ENCODE measurements at regions not wholly inside any gene's neighbourhood (a gene's known extent, or its start where the extent isn't known, plus 50 kb on each side); places are given as distances from the start of the nearest gene placed in this dataset.
"Not testable (repeated sequence)": the region's sequence is repeated elsewhere in the genome, so short reads cannot be mapped to it uniquely, and the experiment has no call there.

GRCh38 chr6:65997539-65997938, 290.5 kb upstream of the EYS start:
- H3K27ac ChIP-seq (ENCODE audit: low read length) = no peak overlapping the region
- H3K9me3 ChIP-seq (ENCODE audit: control insufficient read depth, low read depth, low read length) = no peaks in the 10 kb centered on the region
- H3K9ac ChIP-seq (ENCODE audit: low read length) = no peak overlapping the region

GRCh38 chr6:65996096-65996495, 289.1 kb upstream of the EYS start:
- Histone ChIP-seq H3K9ac (ENCODE audit: low read length) (no peak overlapping the region), H3K27ac (ENCODE audit: low read length) (no peak overlapping the region), H3K9me3 (ENCODE audit: control insufficient read depth, low read depth, low read length) (no peaks in the 10 kb centered on the region), H3K27me3 (ENCODE audit: control insufficient read depth, insufficient read depth, low read length) (no peaks in the 10 kb centered on the region), H3K36me3 (ENCODE audit: control insufficient read depth, low read depth, low read length) (no peaks in the 10 kb centered on the region), H3K4me3 (ENCODE audit: low read length) (no peak overlapping the region), H3K4me1 (ENCODE audit: control insufficient read depth, low read depth, low read length) (no peaks in the 10 kb centered on the region)

More at GRCh38 chr6:65997539-65997938, 290.5 kb upstream of the EYS start:
- no peaks in the 10 kb centered on the region for H3K36me3 ChIP-seq (ENCODE audit: control insufficient read depth, low read depth, low read length)
- H3K4me3 ChIP-seq (ENCODE audit: low read length) = no peak overlapping the region
- no peaks in the 10 kb centered on the region for H3K27me3 ChIP-seq (ENCODE audit: control insufficient read depth, insufficient read depth, low read length)
- no peaks in the 10 kb centered on the region for H3K4me1 ChIP-seq (ENCODE audit: control insufficient read depth, low read depth, low read length)

- H3K27ac ChIP-seq (ENCODE audit: low read length) = no peak overlapping the region
These were observed 282.6 kb upstream of the EYS start for GRCh38 chr6:65989676-65990075.

DNA sequence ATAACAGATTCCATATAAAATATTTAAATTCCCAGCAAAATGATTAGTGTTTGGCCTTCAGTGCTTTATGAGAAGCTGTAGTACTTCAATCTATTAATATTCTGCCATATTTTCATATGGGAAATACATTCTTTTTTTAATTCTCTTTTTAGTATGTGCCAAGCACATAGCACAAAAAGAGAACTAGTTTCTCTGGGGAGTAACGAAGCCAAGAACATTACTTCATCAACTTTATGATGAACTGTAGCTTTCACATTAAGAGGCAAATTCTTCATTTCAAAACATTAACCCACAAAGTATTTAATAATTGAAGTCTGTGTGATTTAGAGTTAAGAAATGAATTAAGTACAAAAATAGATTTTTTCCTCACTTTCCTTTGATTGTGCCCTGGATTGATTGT, 281.0 kb upstream of the EYS start:
- H3K36me3 ChIP-seq (ENCODE audit: control insufficient read depth, low read depth, low read length) = no peaks in the 10 kb centered on the region
- no peak overlapping the region for H3K9ac ChIP-seq (ENCODE audit: low read length)
- no peaks in the 10 kb centered on the region for H3K9me3 ChIP-seq (ENCODE audit: control insufficient read depth, low read depth, low read length)
- no peak overlapping the region for H3K4me3 ChIP-seq (ENCODE audit: low read length)
- H3K4me1 ChIP-seq (ENCODE audit: control insufficient read depth, low read depth, low read length) = no peaks in the 10 kb centered on the region
- no peaks in the 10 kb centered on the region for H3K27me3 ChIP-seq (ENCODE audit: control insufficient read depth, insufficient read depth, low read length)
- H3K27ac ChIP-seq (ENCODE audit: low read length) = no peak overlapping the region

More at GRCh38 chr6:65989676-65990075, 282.6 kb upstream of the EYS start:
- no peaks in the 10 kb centered on the region for H3K36me3 ChIP-seq (ENCODE audit: control insufficient read depth, low read depth, low read length)
- H3K9ac ChIP-seq (ENCODE audit: low read length) = no peak overlapping the region
- H3K27me3 ChIP-seq (ENCODE audit: control insufficient read depth, insufficient read depth, low read length) = no peaks in the 10 kb centered on the region
- no peak overlapping the region for H3K4me3 ChIP-seq (ENCODE audit: low read length)
- H3K9me3 ChIP-seq (ENCODE audit: control insufficient read depth, low read depth, low read length) = no peaks in the 10 kb centered on the region
- H3K4me1 ChIP-seq (ENCODE audit: control insufficient read depth, low read depth, low read length) = no peaks in the 10 kb centered on the region

- H3K27me3 ChIP-seq (ENCODE audit: control insufficient read depth, insufficient read depth, low read length) = no peaks in the 10 kb centered on the region
- no peak overlapping the region for H3K4me3 ChIP-seq (ENCODE audit: low read length)
- H3K4me1 ChIP-seq (ENCODE audit: control insufficient read depth, low read depth, low read length) = no peaks in the 10 kb centered on the region
- no peak overlapping the region for H3K9ac ChIP-seq (ENCODE audit: low read length)
- H3K36me3 ChIP-seq (ENCODE audit: control insufficient read depth, low read depth, low read length) = no peaks in the 10 kb centered on the region
- H3K27ac ChIP-seq (ENCODE audit: low read length) = no peak overlapping the region
- H3K9me3 ChIP-seq (ENCODE audit: control insufficient read depth, low read depth, low read length) = no peaks in the 10 kb centered on the region
These were observed 277.1 kb upstream of the EYS start for GRCh38 chr6:65984089-65984488.

DNA sequence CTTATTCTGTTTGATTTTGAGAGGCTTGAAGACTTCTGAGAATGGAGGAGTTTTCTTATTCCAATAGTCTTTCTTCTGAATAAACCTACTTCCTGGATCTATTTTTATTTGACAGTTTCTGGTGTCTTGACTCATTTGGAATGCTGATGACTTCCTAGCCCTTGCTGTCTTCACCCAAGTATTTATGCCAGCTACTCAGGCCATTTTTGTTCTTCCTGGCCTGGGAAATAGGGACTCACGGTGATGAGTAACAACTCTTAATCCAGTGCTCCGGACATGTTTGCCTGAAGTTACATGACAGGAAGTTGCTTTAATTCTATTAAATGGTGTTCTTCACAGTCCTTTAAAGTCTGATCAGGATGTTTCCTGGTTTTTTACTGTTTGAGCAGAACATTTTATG, 272.1 kb upstream of the EYS start:
- H3K9me3 ChIP-seq (ENCODE audit: control insufficient read depth, low read depth, low read length) = no peaks in the 10 kb centered on the region

DNA sequence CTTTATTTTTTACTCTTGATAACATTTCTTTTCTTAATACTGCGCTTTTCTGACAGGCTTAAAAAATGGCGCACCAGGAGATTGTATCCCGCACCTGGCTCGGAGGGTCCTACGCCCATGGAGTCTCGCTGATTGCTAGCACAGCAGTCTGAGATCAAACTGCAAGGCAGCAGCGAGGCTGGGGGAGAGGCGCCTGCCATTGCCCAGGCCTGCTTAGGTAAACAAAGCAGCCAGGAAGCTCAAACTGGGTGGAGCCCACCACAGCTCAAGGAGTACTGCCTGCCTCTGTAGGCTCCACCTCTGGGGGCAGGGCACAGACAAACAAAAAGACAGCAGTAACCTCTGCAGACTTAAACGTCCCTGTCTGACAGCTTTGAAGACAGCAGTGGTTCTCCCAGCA, 264.2 kb upstream of the EYS start:
- H3K9me3 ChIP-seq (ENCODE audit: control insufficient read depth, low read depth, low read length); H3K4me3 ChIP-seq (ENCODE audit: low read length); H3K27ac ChIP-seq (ENCODE audit: low read length); H3K27me3 ChIP-seq (ENCODE audit: control insufficient read depth, insufficient read depth, low read length); H3K9ac ChIP-seq (ENCODE audit: low read length); H3K4me1 ChIP-seq (ENCODE audit: control insufficient read depth, low read depth, low read length); H3K36me3 ChIP-seq (ENCODE audit: control insufficient read depth, low read depth, low read length): not testable (repeated sequence)

More for the DNA sequence above, 272.1 kb upstream of the EYS start:
- no peaks in the 10 kb centered on the region for H3K27me3 ChIP-seq (ENCODE audit: control insufficient read depth, insufficient read depth, low read length)
- H3K4me1 ChIP-seq (ENCODE audit: control insufficient read depth, low read depth, low read length) = no peaks in the 10 kb centered on the region
- no peak overlapping the region for H3K9ac ChIP-seq (ENCODE audit: low read length)
- H3K4me3 ChIP-seq (ENCODE audit: low read length) = no peak overlapping the region
- H3K36me3 ChIP-seq (ENCODE audit: control insufficient read depth, low read depth, low read length) = no peaks in the 10 kb centered on the region
- no peak overlapping the region for H3K27ac ChIP-seq (ENCODE audit: low read length)

DNA sequence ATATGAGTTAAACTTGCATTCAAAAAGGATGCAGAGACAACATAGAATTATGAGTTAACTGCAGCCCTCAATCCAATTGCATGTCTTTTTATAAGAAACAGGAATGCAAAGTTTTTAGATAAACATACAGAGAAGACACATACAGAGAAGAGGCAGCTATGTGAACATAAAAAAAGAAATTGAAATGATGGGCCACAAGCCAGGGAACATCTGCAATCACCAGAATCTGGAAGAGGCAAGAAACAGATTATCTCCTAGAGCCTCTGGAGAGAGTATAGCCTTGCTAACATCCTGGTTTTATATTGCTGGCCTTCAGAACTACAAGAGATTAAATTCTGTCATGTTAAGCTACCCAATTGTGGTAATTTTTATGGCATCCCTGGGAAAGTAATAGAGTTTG, 257.2 kb upstream of the EYS start:
- Histone ChIP-seq H3K27me3 (ENCODE audit: control insufficient read depth, insufficient read depth, low read length) (no peaks in the 10 kb centered on the region), H3K9me3 (ENCODE audit: control insufficient read depth, low read depth, low read length) (no peaks in the 10 kb centered on the region), H3K36me3 (ENCODE audit: control insufficient read depth, low read depth, low read length) (no peaks in the 10 kb centered on the region), H3K27ac (ENCODE audit: low read length) (no peak overlapping the region), H3K4me1 (ENCODE audit: control insufficient read depth, low read depth, low read length) (no peaks in the 10 kb centered on the region), H3K9ac (ENCODE audit: low read length) (no peak overlapping the region), H3K4me3 (ENCODE audit: low read length) (no peak overlapping the region)

- Histone ChIP-seq H3K4me3 (ENCODE audit: low read length) (no peak overlapping the region), H3K9me3 (ENCODE audit: control insufficient read depth, low read depth, low read length) (no peaks in the 10 kb centered on the region), H3K27ac (ENCODE audit: low read length) (no peak overlapping the region), H3K27me3 (ENCODE audit: control insufficient read depth, insufficient read depth, low read length) (no peaks in the 10 kb centered on the region), H3K36me3 (ENCODE audit: control insufficient read depth, low read depth, low read length) (no peaks in the 10 kb centered on the region), H3K4me1 (ENCODE audit: control insufficient read depth, low read depth, low read length) (no peaks in the 10 kb centered on the region), H3K9ac (ENCODE audit: low read length) (no peak overlapping the region)
These were observed 248.0 kb upstream of the EYS start for GRCh38 chr6:65955034-65955433.

DNA sequence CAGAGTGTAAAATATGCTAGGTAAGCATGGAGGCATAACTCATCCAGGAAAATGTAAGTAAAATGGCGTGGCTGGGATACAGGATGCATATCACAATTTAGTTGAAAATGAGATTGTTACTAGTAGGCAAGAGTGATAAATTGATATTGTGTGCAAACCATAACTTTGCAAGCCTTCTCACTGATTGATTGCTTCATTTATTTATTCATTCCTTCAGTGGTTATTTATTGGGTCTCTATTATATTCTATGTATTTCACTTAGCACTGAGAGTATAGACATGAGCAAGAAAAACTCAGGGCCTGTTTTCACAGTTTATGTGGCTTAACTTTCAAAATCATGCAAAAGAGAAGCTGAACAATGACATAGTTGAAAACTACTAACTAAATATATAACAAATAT, 241.0 kb upstream of the EYS start:
- Histone ChIP-seq H3K27me3 (ENCODE audit: control insufficient read depth, insufficient read depth, low read length) (no peaks in the 10 kb centered on the region), H3K4me3 (ENCODE audit: low read length) (no peak overlapping the region), H3K9ac (ENCODE audit: low read length) (no peak overlapping the region), H3K4me1 (ENCODE audit: control insufficient read depth, low read depth, low read length) (no peaks in the 10 kb centered on the region), H3K27ac (ENCODE audit: low read length) (no peak overlapping the region), H3K36me3 (ENCODE audit: control insufficient read depth, low read depth, low read length) (no peaks in the 10 kb centered on the region), H3K9me3 (ENCODE audit: control insufficient read depth, low read depth, low read length) (no peaks in the 10 kb centered on the region)

GRCh38 chr6:65943548-65943947, 236.5 kb upstream of the EYS start:
- H3K27ac ChIP-seq (ENCODE audit: low read length) = no peak overlapping the region
- no peaks in the 10 kb centered on the region for H3K4me1 ChIP-seq (ENCODE audit: control insufficient read depth, low read depth, low read length)
- H3K27me3 ChIP-seq (ENCODE audit: control insufficient read depth, insufficient read depth, low read length) = no peaks in the 10 kb centered on the region
- H3K9me3 ChIP-seq (ENCODE audit: control insufficient read depth, low read depth, low read length) = peaks cover 4% of the 10 kb centered on the region
- H3K9ac ChIP-seq (ENCODE audit: low read length) = no peak overlapping the region
- no peak overlapping the region for H3K4me3 ChIP-seq (ENCODE audit: low read length)
- H3K36me3 ChIP-seq (ENCODE audit: control insufficient read depth, low read depth, low read length) = no peaks in the 10 kb centered on the region

DNA sequence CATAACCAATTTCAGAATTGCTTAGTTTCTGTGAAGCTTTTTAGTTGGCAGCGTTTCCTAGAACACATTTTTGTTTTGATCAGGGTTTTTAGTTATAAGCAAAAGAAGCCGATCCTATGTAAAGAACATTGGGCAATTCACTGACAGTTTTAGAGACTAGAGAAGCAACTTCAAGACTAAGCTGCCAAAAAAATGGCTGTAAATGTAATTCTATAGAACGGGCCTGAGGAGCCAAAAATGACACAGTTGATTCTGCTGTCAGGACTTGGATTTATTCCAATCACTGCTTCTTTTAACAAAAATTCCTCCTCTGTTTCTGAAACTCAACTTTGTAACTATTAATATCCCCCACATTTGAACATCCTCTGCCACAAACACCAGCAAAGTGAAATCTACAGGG, 236.0 kb upstream of the EYS start:
- Histone ChIP-seq H3K4me1 (ENCODE audit: control insufficient read depth, low read depth, low read length) (no peaks in the 10 kb centered on the region), H3K9ac (ENCODE audit: low read length) (no peak overlapping the region), H3K36me3 (ENCODE audit: control insufficient read depth, low read depth, low read length) (no peaks in the 10 kb centered on the region)

More for the DNA sequence above, 236.0 kb upstream of the EYS start:
- peaks cover 4% of the 10 kb centered on the region for H3K9me3 ChIP-seq (ENCODE audit: control insufficient read depth, low read depth, low read length)
- H3K27me3 ChIP-seq (ENCODE audit: control insufficient read depth, insufficient read depth, low read length) = no peaks in the 10 kb centered on the region
- H3K27ac ChIP-seq (ENCODE audit: low read length) = no peak overlapping the region
- H3K4me3 ChIP-seq (ENCODE audit: low read length) = no peak overlapping the region

Measured in iPS-18a (cell line).